Central memory CD8-positive, alpha-beta T cell (primary cell): ENCODE measurements at regions not wholly inside any gene's neighbourhood (a gene's known extent, or its start where the extent isn't known, plus 50 kb on each side); places are given as distances from the start of the nearest gene placed in this dataset.
"Not testable (repeated sequence)": the region's sequence is repeated elsewhere in the genome, so short reads cannot be mapped to it uniquely, and the experiment has no call there.

ENCODE experiments used
- ATAC-seq: fragments of 150-1000 bp; cut with Tn5 transposase; replicated peaks from 2 replicates; pipeline ENCODE4 v1.10.0; 2022; ENCODE audit warnings: mild to moderate bottlenecking, moderate FRiP score, moderate number of reproducible peaks; ENCODE audit not compliant: poor library complexity, severe bottlenecking; ENCODE audit errors: extremely low read depth
- DNase-seq, 2 donors: peaks; one replicate each; pipeline ENCODE4 v3.0.0; 2021; ENCODE audit warnings: low spot score in 2 of 2
- H3K27ac Mint-ChIP-seq: one replicate; pipeline ENCODE4 v1.8.0; 2022; ENCODE audit warnings: low read depth, mild to moderate bottlenecking, moderate library complexity, mixed read lengths
- H3K27me3 Mint-ChIP-seq: one replicate; pipeline ENCODE4 v1.8.0; 2022; ENCODE audit warnings: mixed read lengths
- H3K36me3 Mint-ChIP-seq: one replicate; pipeline ENCODE4 v1.8.0; 2022; ENCODE audit warnings: mild to moderate bottlenecking, moderate library complexity, mixed read lengths; ENCODE audit not compliant: insufficient read depth
- H3K4me1 Mint-ChIP-seq: one replicate; pipeline ENCODE4 v1.8.0; 2022; ENCODE audit warnings: mixed read lengths
- H3K4me3 Mint-ChIP-seq: one replicate; pipeline ENCODE4 v1.8.0; 2022; ENCODE audit warnings: mild to moderate bottlenecking, moderate library complexity, mixed read lengths
- H3K9me3 Mint-ChIP-seq: one replicate; pipeline ENCODE4 v1.8.0; 2022; ENCODE audit warnings: mixed read lengths

DNA sequence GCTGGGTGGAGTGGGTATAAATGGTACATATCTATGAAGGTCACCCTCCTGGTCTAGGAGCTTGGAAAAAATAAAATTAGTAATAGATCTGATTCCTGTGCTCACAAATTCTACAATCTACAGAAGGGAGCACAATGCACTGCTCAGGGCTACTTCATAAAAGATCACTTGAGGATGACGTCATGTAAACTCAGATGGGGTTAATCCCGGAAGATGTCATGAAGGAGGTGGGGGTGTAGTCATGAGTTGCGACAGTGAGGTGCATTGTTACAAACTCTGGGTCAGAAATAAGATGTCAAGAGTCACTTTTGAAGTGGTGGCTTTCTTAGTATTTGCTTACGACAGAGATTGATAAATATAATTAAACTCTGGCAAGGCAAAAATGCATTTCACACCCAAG, 68.2 kb downstream of the LHX9 start:
- Mint-ChIP-seq H3K4me3 (no peak overlapping the region), H3K27ac (no peak overlapping the region), H3K36me3 (peaks cover 1% of the 10 kb centered on the region), H3K27me3 (peaks cover 6% of the 10 kb centered on the region), H3K9me3 (no peaks in the 10 kb centered on the region), H3K4me1 (no peaks in the 10 kb centered on the region)
- ATAC-seq (no peak), DNase-seq (no peak)

DNA sequence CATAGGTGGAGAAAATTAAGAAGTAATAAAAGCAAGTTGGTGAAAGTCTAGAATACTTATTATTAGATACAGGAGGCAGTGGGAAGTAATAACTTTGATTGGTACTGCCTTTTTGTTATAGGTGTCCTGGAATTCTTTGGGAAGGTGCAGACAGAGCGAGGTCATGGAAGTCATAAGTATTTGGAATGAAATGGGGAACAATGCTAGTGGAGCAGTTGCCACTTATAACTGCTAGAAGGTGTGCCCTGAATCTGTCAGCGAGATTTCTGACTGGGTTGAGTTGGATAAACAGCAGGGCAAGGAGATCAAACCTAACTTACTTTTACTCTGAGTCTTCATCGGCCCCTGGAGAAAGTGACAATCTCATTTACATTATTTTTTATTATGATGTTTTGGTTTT, 69.6 kb downstream of the LHX9 start:
- no peaks in the 10 kb centered on the region for H3K4me1 Mint-ChIP-seq
- H3K27me3 Mint-ChIP-seq, result no peaks in the 10 kb centered on the region

DNA sequence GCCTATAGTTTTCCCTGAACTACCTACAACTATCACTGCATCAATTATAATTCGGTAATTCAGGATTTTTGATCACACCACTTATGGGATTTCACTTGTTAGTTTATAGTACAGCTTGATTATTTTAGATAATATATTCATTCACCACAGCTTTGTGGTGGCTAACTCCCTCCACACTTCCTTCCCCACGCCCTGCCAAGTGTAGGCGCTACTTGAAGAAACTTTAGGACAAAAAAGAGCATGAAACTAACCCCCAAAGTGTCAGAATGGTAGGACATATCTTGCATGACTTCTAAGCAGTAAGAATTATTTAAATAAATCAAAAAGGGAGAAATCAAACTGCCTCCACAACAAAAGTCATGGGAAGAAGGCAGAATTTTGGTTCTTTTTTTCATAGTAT, 70.1 kb downstream of the LHX9 start:
- H3K27me3 Mint-ChIP-seq, result no peaks in the 10 kb centered on the region
- no peak for ATAC-seq

More for the DNA sequence above, 69.6 kb downstream of the LHX9 start:
- DNase-seq (no peak), ATAC-seq (no peak)
- Mint-ChIP-seq H3K27ac (no peak overlapping the region), H3K9me3 (no peaks in the 10 kb centered on the region), H3K36me3 (peaks cover 1% of the 10 kb centered on the region), H3K4me3 (no peak overlapping the region)

DNA sequence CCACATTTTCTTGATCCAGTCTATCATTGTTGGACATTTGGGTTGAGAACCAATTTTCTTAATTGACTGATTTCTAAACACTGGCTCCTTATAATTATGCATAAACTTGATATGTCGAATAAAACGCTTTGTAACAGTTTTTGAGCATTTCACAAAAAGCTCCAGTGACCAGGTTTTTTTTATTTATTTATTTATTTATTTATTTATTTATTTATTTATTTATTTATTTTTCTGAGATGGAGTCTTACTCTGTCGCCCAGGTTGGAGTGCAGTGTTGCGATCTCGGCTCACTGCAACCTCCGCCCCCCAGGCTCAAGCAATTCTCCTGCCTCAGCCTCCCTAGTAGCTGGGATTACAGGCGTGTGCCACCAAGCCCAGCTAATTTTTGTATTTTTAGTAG, 71.4 kb downstream of the LHX9 start:
- not testable (repeated sequence) for H3K4me1 Mint-ChIP-seq, DNase-seq, H3K4me3 Mint-ChIP-seq, H3K27me3 Mint-ChIP-seq, H3K27ac Mint-ChIP-seq, ATAC-seq, H3K36me3 Mint-ChIP-seq, H3K9me3 Mint-ChIP-seq

More for the DNA sequence above, 70.1 kb downstream of the LHX9 start:
- H3K27ac Mint-ChIP-seq, result no peak overlapping the region
- no peaks in the 10 kb centered on the region for H3K4me1 Mint-ChIP-seq
- no peaks in the 10 kb centered on the region for H3K9me3 Mint-ChIP-seq
- H3K36me3 Mint-ChIP-seq, result peaks cover 1% of the 10 kb centered on the region
- no peak overlapping the region for H3K4me3 Mint-ChIP-seq
- no peak for DNase-seq

DNA sequence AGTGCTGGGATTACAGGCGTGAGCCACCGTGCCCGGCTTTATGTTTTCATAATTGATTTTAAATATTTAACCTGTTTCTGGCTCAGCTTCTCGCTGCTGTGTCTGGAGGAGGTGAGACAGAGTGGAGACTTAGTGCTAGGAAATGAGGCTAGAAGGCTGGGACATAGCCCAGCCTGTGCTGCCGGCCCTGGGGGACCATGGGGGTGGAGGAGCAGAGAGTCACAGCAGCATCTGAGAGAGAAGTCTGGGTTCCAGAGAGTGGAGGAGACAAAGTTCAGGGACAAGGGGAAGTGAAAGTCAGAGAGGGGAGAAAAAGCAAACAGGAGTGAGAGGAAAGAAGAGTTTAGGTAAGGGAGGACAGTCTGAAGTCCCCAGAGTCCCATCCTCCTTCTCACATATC, 71.9 kb downstream of the LHX9 start:
- Mint-ChIP-seq H3K4me3 (no peak overlapping the region), H3K4me1 (no peaks in the 10 kb centered on the region), H3K27ac (no peak overlapping the region), H3K9me3 (no peaks in the 10 kb centered on the region), H3K27me3 (no peaks in the 10 kb centered on the region), H3K36me3 (peaks cover 1% of the 10 kb centered on the region)
- ATAC-seq (no peak), DNase-seq (no peak)

DNA sequence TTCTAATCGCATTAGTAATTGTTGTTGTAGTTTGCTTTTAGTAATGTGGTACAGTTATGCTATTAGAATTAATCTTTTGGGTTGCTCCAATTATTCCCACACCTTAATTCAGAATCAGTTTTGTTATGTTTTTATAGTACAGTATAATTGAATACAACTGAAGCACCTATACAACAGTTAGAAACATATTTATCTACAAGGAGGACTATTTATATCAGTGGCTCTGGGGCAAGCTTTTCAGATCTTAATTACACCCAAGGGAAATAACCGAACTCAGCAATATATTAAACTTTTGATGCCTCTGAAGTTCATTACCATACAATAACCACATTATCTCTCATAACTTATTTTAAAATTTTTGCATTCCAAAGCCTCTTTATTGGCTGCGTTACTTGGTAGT, 74.4 kb downstream of the LHX9 start:
- no peak for DNase-seq
- ATAC-seq, result no peak
- no peak overlapping the region for H3K4me3 Mint-ChIP-seq
- no peaks in the 10 kb centered on the region for H3K36me3 Mint-ChIP-seq
- H3K27ac Mint-ChIP-seq, result no peak overlapping the region
- peaks cover 18% of the 10 kb centered on the region for H3K27me3 Mint-ChIP-seq
- no peaks in the 10 kb centered on the region for H3K9me3 Mint-ChIP-seq
- no peaks in the 10 kb centered on the region for H3K4me1 Mint-ChIP-seq

DNA sequence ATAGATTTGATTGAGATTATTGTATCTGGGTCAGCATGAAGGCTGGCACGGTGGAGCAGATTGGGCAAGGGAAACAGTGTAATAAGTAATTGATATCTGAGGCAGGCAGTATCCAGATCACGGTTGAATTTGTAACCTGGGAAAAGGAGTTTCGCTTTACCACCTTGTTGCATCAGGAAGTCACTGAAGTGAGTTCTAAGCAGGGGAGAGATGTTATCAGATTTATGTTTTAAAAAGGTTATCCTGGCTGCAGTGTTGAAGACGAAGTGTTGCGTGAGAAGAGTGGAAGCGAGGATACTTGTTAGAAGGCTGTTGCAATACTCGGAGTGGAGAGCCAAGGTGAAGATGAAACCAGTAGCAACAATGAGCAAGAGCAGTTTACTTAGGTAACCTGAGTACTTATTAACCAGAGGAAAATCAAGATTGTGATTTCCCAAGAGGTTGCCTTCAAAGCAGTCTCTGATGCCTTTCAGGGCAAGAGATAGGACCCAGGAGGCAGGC, 77.8 kb downstream of the LHX9 start:
- Mint-ChIP-seq H3K4me1 (no peaks in the 10 kb centered on the region), H3K27ac (no peak overlapping the region), H3K36me3 (peaks cover 1% of the 10 kb centered on the region), H3K9me3 (no peaks in the 10 kb centered on the region), H3K27me3 (peaks cover 18% of the 10 kb centered on the region), H3K4me3 (no peak overlapping the region)
- no peak for ATAC-seq
- DNase-seq, result no peak

DNA sequence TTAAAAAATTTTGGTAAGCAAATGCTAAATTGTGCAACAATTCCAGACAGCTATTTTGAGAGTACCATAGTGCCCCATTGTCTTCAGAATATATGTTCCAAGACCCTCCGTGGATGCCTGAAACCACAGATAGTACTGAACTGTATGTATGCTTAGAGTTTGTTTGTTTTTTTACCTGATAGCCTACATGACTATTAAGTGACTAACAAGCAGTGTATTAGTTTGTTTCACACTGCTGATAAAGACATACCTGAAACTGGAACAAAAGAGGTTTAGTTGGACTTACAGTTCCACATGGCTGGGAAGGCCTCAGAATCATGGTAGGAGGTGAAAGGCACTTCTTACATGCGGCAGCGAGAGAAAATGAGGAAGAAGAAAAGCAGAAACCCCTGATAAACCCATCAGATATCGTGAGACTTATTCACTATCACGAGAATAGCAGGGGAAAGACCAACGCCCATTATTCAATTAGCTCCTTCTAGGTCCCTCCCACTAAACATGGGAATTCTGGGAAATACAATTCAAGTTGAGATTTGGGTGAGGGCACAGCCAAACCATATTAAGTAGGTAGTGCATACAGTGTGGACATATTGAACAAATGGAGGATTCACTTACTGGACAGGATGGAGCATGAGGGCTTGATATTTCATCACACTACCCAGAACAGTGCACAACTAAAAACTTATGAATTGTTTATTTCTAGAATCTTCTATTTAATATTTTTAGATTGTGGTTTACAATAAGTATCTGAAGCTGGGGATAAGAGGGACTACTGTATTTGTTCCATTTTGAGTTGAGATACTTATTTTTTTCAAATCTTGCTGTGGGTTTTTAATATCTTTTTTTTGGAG, 78.5 kb downstream of the LHX9 start:
- DNase-seq, result no peak
- Mint-ChIP-seq H3K27me3 (peaks cover 18% of the 10 kb centered on the region), H3K4me3 (no peak overlapping the region), H3K27ac (no peak overlapping the region), H3K36me3 (peaks cover 1% of the 10 kb centered on the region), H3K9me3 (no peaks in the 10 kb centered on the region), H3K4me1 (no peaks in the 10 kb centered on the region)
- ATAC-seq, result no peak

DNA sequence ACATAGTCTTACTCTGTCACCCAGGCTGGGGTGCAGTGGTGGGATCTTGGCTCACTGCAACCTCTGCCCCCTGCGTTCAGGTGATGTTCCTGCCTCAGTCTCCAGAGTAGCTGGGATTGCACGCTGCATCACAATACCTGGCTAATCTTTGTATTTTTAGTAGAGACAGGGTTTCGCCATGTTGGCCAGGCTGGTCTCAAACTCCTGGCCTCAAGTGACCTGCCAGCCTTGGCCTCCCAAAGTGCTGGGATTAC, 79.0 kb downstream of the LHX9 start:
- peaks cover 21% of the 10 kb centered on the region for H3K27me3 Mint-ChIP-seq
- H3K9me3 Mint-ChIP-seq, H3K27ac Mint-ChIP-seq, H3K4me3 Mint-ChIP-seq, ATAC-seq, H3K4me1 Mint-ChIP-seq, H3K36me3 Mint-ChIP-seq, DNase-seq: not testable (repeated sequence)

DNA sequence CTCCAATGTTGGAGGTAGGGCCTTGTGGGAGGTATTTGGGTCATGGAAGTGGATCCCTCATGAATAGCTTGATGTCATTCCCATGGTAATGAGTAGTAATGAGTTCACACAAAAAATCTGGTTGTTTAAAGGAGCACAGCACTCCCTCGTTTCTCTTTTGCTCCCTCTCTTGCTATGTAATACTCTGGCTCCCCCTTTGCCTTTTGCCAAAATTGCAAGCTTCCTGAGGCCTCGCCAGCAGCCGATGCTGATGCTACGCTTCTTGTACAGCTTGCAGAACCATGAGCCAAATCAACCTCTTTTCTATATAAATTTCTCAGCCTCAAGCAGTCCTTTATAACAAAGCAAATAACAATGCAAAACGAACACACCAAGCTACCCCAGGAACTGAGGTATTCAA, 80.9 kb downstream of the LHX9 start:
- no peak overlapping the region for H3K4me3 Mint-ChIP-seq
- H3K4me1 Mint-ChIP-seq, result no peaks in the 10 kb centered on the region
- DNase-seq, result no peak
- no peaks in the 10 kb centered on the region for H3K9me3 Mint-ChIP-seq
- H3K36me3 Mint-ChIP-seq, result peaks cover 1% of the 10 kb centered on the region
- H3K27ac Mint-ChIP-seq, result no peak overlapping the region
- H3K27me3 Mint-ChIP-seq, result peaks cover 31% of the 10 kb centered on the region
- no peak for ATAC-seq

DNA sequence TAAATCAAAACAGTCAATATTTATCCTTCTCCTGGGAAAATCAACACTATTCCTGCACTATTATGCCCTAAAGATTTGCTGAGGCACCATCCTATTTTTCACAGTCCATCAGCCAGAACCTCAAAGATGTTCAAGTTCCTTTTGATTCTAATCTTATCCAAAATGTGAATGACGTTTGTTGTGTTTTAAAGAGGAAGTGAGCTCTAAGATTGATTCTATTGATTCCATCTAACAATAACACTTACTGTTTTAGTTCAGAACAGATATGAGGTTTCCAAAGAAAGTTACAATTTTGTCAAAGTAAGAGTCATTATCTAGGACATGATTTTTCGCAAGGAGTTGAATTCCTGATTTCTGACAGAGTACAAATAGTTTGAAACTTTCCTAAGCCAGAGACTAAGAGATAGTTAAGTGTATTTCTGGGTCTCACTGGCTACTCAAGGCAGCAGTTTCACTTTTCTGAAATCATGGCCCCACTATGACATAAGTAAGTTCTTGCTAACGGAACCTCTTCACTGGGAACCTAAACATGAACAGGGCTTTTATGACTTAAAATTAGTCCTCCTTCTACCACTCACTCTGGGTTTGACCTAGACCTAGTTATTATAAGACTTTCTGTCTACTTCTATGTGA, 84.7 kb downstream of the LHX9 start:
- Mint-ChIP-seq H3K9me3 (no peaks in the 10 kb centered on the region), H3K27me3 (peaks cover 21% of the 10 kb centered on the region), H3K4me3 (no peak overlapping the region), H3K36me3 (peaks cover 1% of the 10 kb centered on the region), H3K4me1 (no peaks in the 10 kb centered on the region), H3K27ac (no peak overlapping the region)
- DNase-seq (no peak), ATAC-seq (no peak)

DNA sequence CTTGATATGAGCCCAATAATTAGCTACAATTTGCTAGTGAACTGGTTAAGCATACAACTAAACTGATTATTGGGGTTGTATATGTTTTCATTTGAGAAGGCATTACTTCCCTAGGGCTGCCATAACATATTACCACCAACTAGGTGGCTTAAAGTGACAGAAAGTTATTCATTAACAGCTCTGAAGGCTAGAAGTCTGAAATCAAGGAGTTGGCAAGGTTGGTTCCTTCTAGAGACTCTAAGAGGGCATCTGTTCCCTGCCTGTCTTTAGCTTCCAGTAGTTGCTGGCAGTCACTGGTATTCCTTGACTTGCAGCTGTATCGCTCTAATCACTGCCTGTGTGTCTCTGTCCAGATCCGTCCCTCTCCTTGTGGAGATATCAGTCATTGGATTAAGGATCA, 86.3 kb downstream of the LHX9 start:
- no peak for ATAC-seq

DNA sequence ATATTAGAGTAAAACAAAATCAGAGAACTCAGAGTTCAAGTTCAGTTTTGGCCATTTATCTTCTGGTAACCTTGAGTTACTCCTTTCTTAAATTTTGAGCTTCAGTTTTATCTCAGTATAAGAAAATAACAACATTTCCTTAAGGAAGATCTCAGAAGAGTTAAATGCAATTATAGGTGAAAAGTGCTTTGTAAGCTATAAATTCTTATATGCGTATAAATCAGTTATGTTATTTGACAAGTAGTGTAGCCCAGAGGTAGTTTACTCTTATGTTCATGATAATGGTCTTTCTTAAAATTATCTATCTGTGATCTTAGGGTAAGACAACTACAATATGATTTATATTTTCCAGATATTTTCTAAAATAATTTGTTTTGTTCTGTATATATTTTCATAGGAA, 89.8 kb downstream of the LHX9 start:
- no peak overlapping the region for H3K27ac Mint-ChIP-seq
- peaks cover 14% of the 10 kb centered on the region for H3K9me3 Mint-ChIP-seq
- no peak for DNase-seq
- no peaks in the 10 kb centered on the region for H3K36me3 Mint-ChIP-seq
- no peak overlapping the region for H3K4me3 Mint-ChIP-seq
- no peaks in the 10 kb centered on the region for H3K4me1 Mint-ChIP-seq
- ATAC-seq, result no peak
- peaks cover 37% of the 10 kb centered on the region for H3K27me3 Mint-ChIP-seq

More for the DNA sequence above, 86.3 kb downstream of the LHX9 start:
- Mint-ChIP-seq H3K4me1 (no peaks in the 10 kb centered on the region), H3K9me3 (peaks cover 1% of the 10 kb centered on the region), H3K27me3 (peaks cover 30% of the 10 kb centered on the region), H3K4me3 (no peak overlapping the region), H3K36me3 (no peaks in the 10 kb centered on the region), H3K27ac (no peak overlapping the region)
- DNase-seq, result no peak
